HG02678 (cell line): ENCODE measurements at regions not wholly inside any gene's neighbourhood (a gene's known extent, or its start where the extent isn't known, plus 50 kb on each side); places are given as distances from the start of the nearest gene placed in this dataset.

ENCODE experiments used
- ATAC-seq: cut with Tn5 transposase; IDR thresholded peaks from one replicate; pipeline ENCODE4 v1.9.1; 2021; ENCODE audit warnings: mild to moderate bottlenecking, moderate library complexity; ENCODE audit not compliant: unreplicated experiment

- no peak for ATAC-seq
Measured at GRCh38 chr4:110289601-110290100, 91.2 kb upstream of the ELOVL6 start.

GRCh38 chr4:110287130-110287529, 88.7 kb upstream of the ELOVL6 start:
- ATAC-seq = peak; percentile 100

GRCh38 chr4:110278127-110278526, 79.7 kb upstream of the ELOVL6 start:
- ATAC-seq = no peak

GRCh38 chr4:110275871-110276270, 77.5 kb upstream of the ELOVL6 start:
- ATAC-seq = no peak

GRCh38 chr4:110271986-110272385, 73.6 kb upstream of the ELOVL6 start:
- ATAC-seq = no peak

GRCh38 chr4:110270492-110271197, 72.2 kb upstream of the ELOVL6 start:
- no peak for ATAC-seq

- ATAC-seq = no peak
Measured at GRCh38 chr4:110268790-110269189, 70.4 kb upstream of the ELOVL6 start.

- ATAC-seq = peak; percentile 69
Measured at GRCh38 chr4:110268352-110268751, 69.9 kb upstream of the ELOVL6 start.

GRCh38 chr4:110266136-110266535, 67.7 kb upstream of the ELOVL6 start:
- no peak for ATAC-seq

GRCh38 chr4:110265001-110265400, 66.6 kb upstream of the ELOVL6 start:
- ATAC-seq = no peak

- ATAC-seq = no peak
Measured at GRCh38 chr4:110260299-110260698, 61.9 kb upstream of the ELOVL6 start.

- no peak for ATAC-seq
Measured at GRCh38 chr4:110250023-110250387, 51.6 kb upstream of the ELOVL6 start.

- no peak for ATAC-seq
Measured at GRCh38 chr4:110248831-110249253, 50.4 kb upstream of the ELOVL6 start.
